Endothelial cell of umbilical vein (primary cell): ENCODE measurements at regions not wholly inside any gene's neighbourhood (a gene's known extent, or its start where the extent isn't known, plus 50 kb on each side); places are given as distances from the start of the nearest gene placed in this dataset.

Experiments
- CTCF ChIP-seq, 2 donors: IDR thresholded peaks; 1 replicate in 1 of 2; 2 replicates in 1 of 2; pipeline ENCODE4 v1.5.1; 2011; ENCODE audit warnings: low read length in 2 of 2, mild to moderate bottlenecking in 2 of 2, moderate library complexity in 2 of 2, control low read depth in 1 of 2, inconsistent platforms in 1 of 2, low read depth in 1 of 2; ENCODE audit not compliant: insufficient read depth in 1 of 2; ENCODE audit errors: extremely low read depth in 1 of 2
- EZH2 ChIP-seq: IDR thresholded peaks from 2 replicates; pipeline ENCODE4 v1.6.1; 2012; ENCODE audit warnings: borderline replicate concordance, low read depth, mild to moderate bottlenecking, moderate library complexity, low read length, inconsistent platforms; ENCODE audit not compliant: severe bottlenecking
- FOS ChIP-seq: IDR thresholded peaks from 2 replicates; pipeline ENCODE4 v1.6.1; 2011; ENCODE audit warnings: mild to moderate bottlenecking, low read length, moderate library complexity, borderline replicate concordance; ENCODE audit not compliant: insufficient read depth
- GATA2 ChIP-seq: IDR thresholded peaks from 2 replicates; pipeline ENCODE4 v1.7.0; 2011; ENCODE audit warnings: low read depth, mild to moderate bottlenecking, moderate library complexity, mixed read lengths, low read length; ENCODE audit not compliant: insufficient read length, insufficient read depth
- MYC ChIP-seq: IDR thresholded peaks from one replicate; pipeline ENCODE4 v1.6.1; 2011; ENCODE audit warnings: mild to moderate bottlenecking, low read depth, low read length
- POLR2A ChIP-seq: IDR thresholded peaks from 2 replicates; pipeline ENCODE4 v1.6.1; 2012; ENCODE audit warnings: low read depth, mild to moderate bottlenecking, control low read depth, low read length
- POLR2AphosphoS5 ChIP-seq: IDR thresholded peaks from 2 replicates; pipeline ENCODE4 v1.6.1; 2012; ENCODE audit warnings: low read depth, mild to moderate bottlenecking, control low read depth, low read length, moderate library complexity; ENCODE audit not compliant: insufficient read depth

DNA sequence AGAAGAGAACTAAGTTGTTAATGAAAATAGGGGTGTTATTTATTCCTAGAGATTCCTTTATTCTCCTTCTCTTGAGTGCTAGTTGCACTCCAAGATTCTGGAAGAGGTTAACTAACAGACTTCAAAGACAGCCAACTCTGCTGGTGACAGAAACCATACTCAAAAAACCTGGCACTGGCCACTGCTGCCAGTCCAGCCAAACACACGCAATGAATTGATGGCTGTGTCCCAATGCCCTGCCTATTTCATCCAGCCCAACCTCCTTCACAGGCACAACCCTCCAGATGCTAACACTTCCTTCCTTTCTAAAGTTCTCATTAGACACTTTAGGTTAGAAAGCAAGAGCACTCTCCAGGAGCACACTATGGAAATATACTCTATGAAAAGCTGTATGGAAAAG is 150.8 kb upstream of the C11orf58 start:
- TF ChIP-seq CTCF (IDR thresholded peaks at IDR 0.05; ENCODE audit: extremely low read depth in 1 of 2, insufficient read depth in 1 of 2, low read depth in 1 of 2, low read length in 2 of 2) (no peak), EZH2 (no peak), POLR2AphosphoS5 (no peak), POLR2A (no peak), FOS (no peak), GATA2 (no peak), MYC (no peak)
